ENCODE measurements at regions not wholly inside any gene's neighbourhood (a gene's known extent, or its start where the extent isn't known, plus 50 kb on each side); places are given as distances from the start of the nearest gene placed in this dataset.

DNA sequence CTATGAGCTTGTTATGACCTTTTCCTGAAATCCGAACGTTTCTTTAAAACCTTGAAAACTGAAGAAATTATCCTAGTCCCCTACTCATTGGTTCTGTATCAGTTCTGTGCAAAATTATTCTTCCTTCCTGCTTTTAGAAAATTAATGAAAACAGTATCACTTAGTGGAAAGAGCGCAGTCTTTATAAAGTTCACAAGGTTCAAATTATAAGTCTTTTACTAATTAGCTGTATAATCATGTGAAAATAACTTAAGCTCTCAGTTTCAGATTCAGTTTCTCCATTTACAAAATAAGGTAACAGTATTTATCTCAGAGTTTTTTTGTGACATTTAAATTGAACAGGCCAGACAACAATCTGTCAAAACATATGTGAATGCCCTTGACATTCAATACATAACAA lies 306.1 kb downstream of the ADAMTS20 start:
- H3K4me3 ChIP-seq (ENCODE audit: low read depth, low read length), result no peak overlapping the region
- DNase-seq (ENCODE audit: low read depth), result no peak
- TF ChIP-seq POLR2A (IDR thresholded peaks at IDR 0.05; ENCODE audit: extremely low read depth, insufficient read length) (no peak), MYC (IDR thresholded peaks at IDR 0.05; ENCODE audit: low read depth, low read length) (no peak)
- TF ChIP-seq, protein P1, sequence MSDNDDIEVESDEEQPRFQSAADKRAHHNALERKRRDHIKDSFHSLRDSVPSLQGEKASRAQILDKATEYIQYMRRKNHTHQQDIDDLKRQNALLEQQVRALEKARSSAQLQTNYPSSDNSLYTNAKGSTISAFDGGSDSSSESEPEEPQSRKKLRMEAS (IDR thresholded peaks at IDR 0.05; ENCODE audit: low read depth, low read length), result no peak

DNA sequence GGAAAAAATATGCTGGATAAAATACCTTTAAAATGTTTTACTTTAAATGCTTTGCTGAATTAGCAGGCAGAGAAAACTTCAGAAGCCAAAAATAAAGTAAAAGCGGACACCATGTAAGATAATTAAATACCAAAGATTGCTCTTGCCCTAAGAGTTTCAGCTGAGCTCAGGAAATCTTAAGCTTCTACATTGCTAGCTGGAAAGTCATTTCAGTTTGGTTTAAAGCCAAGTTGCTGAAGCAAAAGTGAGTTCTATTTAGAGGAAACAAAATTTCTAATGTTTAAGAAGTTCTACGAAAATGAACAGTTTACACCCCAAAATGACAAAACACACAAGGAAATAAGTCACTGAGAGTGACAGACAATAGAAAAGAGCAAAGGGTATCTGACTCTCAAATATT lies 310.0 kb downstream of the ADAMTS20 start:
- TF ChIP-seq MYC (IDR thresholded peaks at IDR 0.05; ENCODE audit: low read depth, low read length) (no peak), POLR2A (IDR thresholded peaks at IDR 0.05; ENCODE audit: extremely low read depth, insufficient read length) (no peak)
- TF ChIP-seq, protein P2, sequence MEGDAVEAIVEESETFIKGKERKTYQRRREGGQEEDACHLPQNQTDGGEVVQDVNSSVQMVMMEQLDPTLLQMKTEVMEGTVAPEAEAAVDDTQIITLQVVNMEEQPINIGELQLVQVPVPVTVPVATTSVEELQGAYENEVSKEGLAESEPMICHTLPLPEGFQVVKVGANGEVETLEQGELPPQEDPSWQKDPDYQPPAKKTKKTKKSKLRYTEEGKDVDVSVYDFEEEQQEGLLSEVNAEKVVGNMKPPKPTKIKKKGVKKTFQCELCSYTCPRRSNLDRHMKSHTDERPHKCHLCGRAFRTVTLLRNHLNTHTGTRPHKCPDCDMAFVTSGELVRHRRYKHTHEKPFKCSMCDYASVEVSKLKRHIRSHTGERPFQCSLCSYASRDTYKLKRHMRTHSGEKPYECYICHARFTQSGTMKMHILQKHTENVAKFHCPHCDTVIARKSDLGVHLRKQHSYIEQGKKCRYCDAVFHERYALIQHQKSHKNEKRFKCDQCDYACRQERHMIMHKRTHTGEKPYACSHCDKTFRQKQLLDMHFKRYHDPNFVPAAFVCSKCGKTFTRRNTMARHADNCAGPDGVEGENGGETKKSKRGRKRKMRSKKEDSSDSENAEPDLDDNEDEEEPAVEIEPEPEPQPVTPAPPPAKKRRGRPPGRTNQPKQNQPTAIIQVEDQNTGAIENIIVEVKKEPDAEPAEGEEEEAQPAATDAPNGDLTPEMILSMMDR (IDR thresholded peaks at IDR 0.05; ENCODE audit: low read depth, low read length), result no peak
- TF ChIP-seq, protein P1 (IDR thresholded peaks at IDR 0.05; ENCODE audit: low read depth, low read length), result no peak
- no peak for DNase-seq (ENCODE audit: low read depth)
- no peak overlapping the region for H3K4me3 ChIP-seq (ENCODE audit: low read depth, low read length)

DNA sequence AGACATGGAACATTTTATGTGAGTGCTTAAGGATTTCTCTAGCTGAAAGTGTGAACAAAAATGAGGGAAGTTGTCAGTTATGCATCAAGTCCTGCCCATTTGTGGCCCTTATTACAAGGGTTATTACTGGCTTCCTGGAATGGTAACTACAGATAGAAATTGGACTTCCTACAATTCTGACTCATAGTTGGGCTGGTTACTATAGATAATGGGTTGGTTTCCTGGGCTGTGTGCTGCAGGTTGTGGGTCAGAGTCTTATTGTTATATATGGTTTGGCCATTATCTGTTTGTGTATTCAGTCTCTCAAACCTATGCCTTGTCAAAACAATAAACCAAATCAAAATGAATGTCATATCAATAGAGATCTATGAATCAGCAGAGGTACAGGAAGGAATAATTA lies 313.7 kb downstream of the ADAMTS20 start:
- TF ChIP-seq MYC (IDR thresholded peaks at IDR 0.05; ENCODE audit: low read depth, low read length) (no peak), POLR2A (IDR thresholded peaks at IDR 0.05; ENCODE audit: extremely low read depth, insufficient read length) (no peak)
- TF ChIP-seq, protein P2 (IDR thresholded peaks at IDR 0.05; ENCODE audit: low read depth, low read length), result no peak
- TF ChIP-seq, protein P1 (IDR thresholded peaks at IDR 0.05; ENCODE audit: low read depth, low read length), result no peak
- peak; percentile 7 for DNase-seq (ENCODE audit: low read depth)
- no peak overlapping the region for H3K4me3 ChIP-seq (ENCODE audit: low read depth, low read length)

DNA sequence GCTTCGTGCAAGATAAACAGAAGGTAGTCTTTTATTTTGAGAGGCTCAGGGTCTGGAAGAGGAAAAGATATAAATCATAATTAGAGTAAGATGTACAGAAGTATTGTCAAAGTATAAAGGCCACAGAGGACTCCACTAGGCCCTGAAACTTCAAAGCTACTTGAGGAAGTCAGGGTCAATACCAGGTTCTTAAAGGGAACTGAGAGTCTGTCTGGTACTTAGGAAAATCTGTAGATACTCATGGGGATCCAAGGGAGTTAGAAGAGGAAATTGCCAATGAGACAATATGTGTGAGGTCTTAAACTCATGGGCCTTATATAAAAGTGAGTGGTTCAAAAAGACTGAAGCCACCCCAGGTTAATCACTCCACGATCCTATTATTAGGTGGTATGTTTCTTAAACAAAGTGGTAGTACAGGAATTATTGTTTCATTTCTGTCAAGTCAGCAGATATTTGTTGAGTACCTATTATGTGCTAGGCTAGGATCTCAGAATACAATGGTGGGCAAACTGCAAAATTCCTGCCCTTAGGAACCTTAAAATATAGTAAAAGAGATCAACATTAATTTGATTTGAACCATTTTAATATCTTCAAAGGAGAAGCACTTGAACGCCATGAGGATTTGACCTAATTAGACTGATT lies 314.6 kb downstream of the ADAMTS20 start:
- no peak overlapping the region for H3K4me3 ChIP-seq (ENCODE audit: low read depth, low read length)
- no peak for TF ChIP-seq POLR2A (IDR thresholded peaks at IDR 0.05; ENCODE audit: extremely low read depth, insufficient read length)
- TF ChIP-seq, protein P2 (IDR thresholded peaks at IDR 0.05; ENCODE audit: low read depth, low read length), result no peak
- TF ChIP-seq MYC (IDR thresholded peaks at IDR 0.05; ENCODE audit: low read depth, low read length), result no peak
- TF ChIP-seq, protein P1 (IDR thresholded peaks at IDR 0.05; ENCODE audit: low read depth, low read length), result no peak

DNA sequence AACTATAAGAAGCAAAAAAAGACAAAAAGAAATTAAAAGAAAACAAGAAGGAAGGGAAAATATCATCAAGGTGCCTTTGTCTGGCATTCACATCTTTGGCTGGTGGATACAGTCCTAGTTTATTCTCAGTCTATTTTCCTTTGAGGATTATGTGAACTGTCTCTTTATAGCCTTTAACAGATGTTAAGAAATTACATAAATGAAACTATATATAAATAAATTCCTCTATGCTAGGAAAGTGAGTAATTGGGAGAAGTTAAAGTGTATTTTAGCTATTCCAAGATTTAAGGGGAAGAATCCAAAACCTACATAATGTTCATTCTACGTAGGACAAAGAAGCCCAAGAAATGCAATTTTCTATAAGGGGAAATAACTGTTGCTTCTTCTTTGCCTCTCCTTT lies 316.3 kb downstream of the ADAMTS20 start:
- no peak for DNase-seq (ENCODE audit: low read depth)
- TF ChIP-seq, protein P1 (IDR thresholded peaks at IDR 0.05; ENCODE audit: low read depth, low read length), result no peak
- TF ChIP-seq POLR2A (IDR thresholded peaks at IDR 0.05; ENCODE audit: extremely low read depth, insufficient read length) (no peak), MYC (IDR thresholded peaks at IDR 0.05; ENCODE audit: low read depth, low read length) (no peak)
- TF ChIP-seq, protein P2 (IDR thresholded peaks at IDR 0.05; ENCODE audit: low read depth, low read length), result no peak

More for the DNA sequence above, 314.6 kb downstream of the ADAMTS20 start:
- no peak for DNase-seq (ENCODE audit: low read depth)

DNA sequence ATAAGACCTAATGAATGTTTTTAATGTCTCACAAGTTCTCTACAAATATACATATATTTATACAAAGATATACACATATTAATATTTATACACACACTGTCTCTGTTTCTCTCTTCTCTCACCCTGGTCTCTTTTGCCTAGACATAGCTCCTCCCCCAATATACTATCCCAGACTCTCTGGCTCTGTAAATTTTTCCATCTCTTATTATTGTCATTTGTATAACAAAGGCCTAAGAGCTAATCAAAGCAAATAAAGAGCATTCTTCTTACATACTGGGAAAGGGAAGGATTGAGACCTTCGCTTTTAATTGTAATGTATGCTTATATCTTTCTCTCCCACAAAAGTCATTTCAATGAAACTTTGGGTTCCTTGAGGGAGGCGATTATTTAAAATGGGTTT lies 318.1 kb downstream of the ADAMTS20 start:
- DNase-seq (ENCODE audit: low read depth), result no peak
- TF ChIP-seq POLR2A (IDR thresholded peaks at IDR 0.05; ENCODE audit: extremely low read depth, insufficient read length), result no peak
- TF ChIP-seq, protein P2 (IDR thresholded peaks at IDR 0.05; ENCODE audit: low read depth, low read length), result no peak
- no peak for TF ChIP-seq MYC (IDR thresholded peaks at IDR 0.05; ENCODE audit: low read depth, low read length)
- TF ChIP-seq, protein P1 (IDR thresholded peaks at IDR 0.05; ENCODE audit: low read depth, low read length), result no peak
- no peak overlapping the region for H3K4me3 ChIP-seq (ENCODE audit: low read depth, low read length)

More for the DNA sequence above, 316.3 kb downstream of the ADAMTS20 start:
- H3K4me3 ChIP-seq (ENCODE audit: low read depth, low read length), result no peak overlapping the region
